ENCODE measurements at regions not wholly inside any gene's neighbourhood (a gene's known extent, or its start where the extent isn't known, plus 50 kb on each side); places are given as distances from the start of the nearest gene placed in this dataset.

DNA sequence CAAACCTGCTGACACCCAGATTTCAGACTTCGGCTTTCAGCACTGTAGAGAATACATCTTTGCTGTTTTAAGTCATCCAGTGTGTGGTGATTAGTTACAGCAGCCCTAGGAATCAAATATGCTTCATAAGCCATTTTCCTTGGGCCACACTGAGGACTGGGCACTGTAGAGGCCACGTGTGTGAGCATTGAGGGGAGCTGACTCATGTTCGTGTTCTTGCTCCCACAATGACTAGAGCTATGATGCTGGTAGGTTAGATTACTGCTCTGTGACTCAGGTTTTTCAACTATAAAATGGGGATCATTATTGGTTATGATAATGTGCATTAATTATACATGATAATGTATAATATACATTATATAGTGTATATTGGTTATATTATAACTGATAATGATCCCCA lies 96.5 kb upstream of the PALM2AKAP2 start:
- Histone ChIP-seq H4K8ac (ENCODE audit: extremely low read depth, insufficient read depth, low read length) (no peak overlapping the region), H3K36me3 (ENCODE audit: control insufficient read depth in 2 of 4, insufficient read depth in 4 of 4, low read length in 3 of 4) (no peaks in the 10 kb centered on the region; a peak in 2 of 8 replicates), H3K14ac (ENCODE audit: insufficient read length) (no peak overlapping the region), H3K4me3 (ENCODE audit: extremely low read depth in 1 of 4, insufficient read depth in 2 of 4, low read depth in 3 of 4, low read length in 4 of 4) (no peak overlapping the region), H3K56ac (replicated peaks; ENCODE audit: insufficient read length, low read depth, low read length) (no peak overlapping the region), H2BK15ac (ENCODE audit: low read length) (0 out of 2 replicates have a peak overlapping the region, but pooled peaks have one; percentile 29), H4K91ac (replicated peaks; ENCODE audit: insufficient read length, low read length) (no peak overlapping the region), H2AK5ac (ENCODE audit: low read depth, low read length) (no peak overlapping the region), H3K23me2 (ENCODE audit: low read depth, low read length) (no peaks in the 10 kb centered on the region), H3K18ac (ENCODE audit: extremely low read depth, low read length) (no peak overlapping the region), H3K23ac (ENCODE audit: insufficient read length) (no peak overlapping the region), H2AFZ (ENCODE audit: low read length) (no peak overlapping the region), H2BK120ac (replicated peaks; ENCODE audit: low read depth, low read length) (no peak overlapping the region), H3K4ac (replicated peaks; ENCODE audit: insufficient read length, low read depth, low read length) (no peak overlapping the region), H3K79me1 (ENCODE audit: low read depth, low read length) (no peaks in the 10 kb centered on the region), H3K4me1 (replicated peaks in 1 of 4; ENCODE audit: control insufficient read depth in 3 of 4, insufficient read depth in 4 of 4, low read length in 3 of 4) (peaks cover 0 to 8% (median 1%) of the 10 kb centered on the region in 4 experiments; a peak in 2 of 7 replicates), H3K27ac (ENCODE audit: low read depth, low read length) (no peak overlapping the region), H3K9ac (replicated peaks in 1 of 4; ENCODE audit: extremely low read depth in 1 of 4, low read depth in 3 of 4, low read length in 3 of 4) (no peak overlapping the region), H3K4me2 (ENCODE audit: insufficient read depth in 1 of 2, low read depth in 2 of 2, low read length in 2 of 2) (no peak overlapping the region), H2BK5ac (ENCODE audit: low read depth, low read length) (no peak overlapping the region), H2BK12ac (ENCODE audit: low read depth, low read length) (no peak overlapping the region), H3K9me3 (ENCODE audit: insufficient read depth in 2 of 2, low read depth in 1 of 2, low read length in 1 of 2) (no peaks in the 10 kb centered on the region), H4K20me1 (replicated peaks in 1 of 2; ENCODE audit: control insufficient read depth in 1 of 2, insufficient read depth in 2 of 2, low read length in 2 of 2) (no peaks in the 10 kb centered on the region), H3K79me2 (ENCODE audit: control insufficient read depth in 1 of 2, insufficient read depth in 2 of 2, low read length in 2 of 2) (no peaks in the 10 kb centered on the region), H2BK20ac (ENCODE audit: low read length) (no peak overlapping the region), H3K27me3 (replicated peaks in 1 of 4; ENCODE audit: control insufficient read depth in 3 of 4, extremely low read depth in 1 of 4, insufficient read depth in 3 of 4, low read length in 3 of 4) (no peaks in the 10 kb centered on the region), H4K5ac (ENCODE audit: insufficient read length, low read depth, low read length) (no peak overlapping the region)
- POLR2A ChIA-PET (ENCODE audit: partially characterized antibody): no interaction called here
- WGBS, 2 experiments (ENCODE audit: extremely low coverage in 1 of 2, insufficient coverage in 1 of 2, insufficient read length in 1 of 2, insufficient replicate concordance in 2 of 2, low coverage in 1 of 2, low lambda C conversion rate in 2 of 2, missing lambda C conversion rate in 1 of 2): 87% methylated on average over 3 of the region's 3 CpGs; no CpG with 5 or more reads in 1 of the 2 experiments
- CTCF ChIA-PET (ENCODE audit: partially characterized antibody): interaction anchor here (1.3 kb wide), 1 partner anchor 28 kb away, joined by 3 read pairs; no protein-coding TSS in a partner anchor
- FAIRE-seq: no peak
- TF ChIP-seq RXRA (IDR thresholded peaks at IDR 0.05; ENCODE audit: insufficient read depth, low read depth, low read length): no peak
- DNase-seq (ENCODE audit: low read depth in 1 of 2, low spot score in 2 of 2): no peak
